GM12878 (cell line): ENCODE measurements at regions not wholly inside any gene's neighbourhood (a gene's known extent, or its start where the extent isn't known, plus 50 kb on each side); places are given as distances from the start of the nearest gene placed in this dataset.

Experiments used
- EGR1 ChIP-seq, 2 experiments: IDR thresholded peaks; 1 replicate in 1 of 2; 2 replicates in 1 of 2; pipeline ENCODE4 v1.6.1; 2011 to 2012; ENCODE audit warnings: low read depth in 2 of 2, low read length in 2 of 2, borderline replicate concordance in 1 of 2, mild to moderate bottlenecking in 1 of 2, moderate library complexity in 1 of 2
- ETV6 ChIP-seq, 2 experiments: fragments of 450-650 bp in 1 of 2; IDR thresholded peaks in 1 of 2; conservative IDR thresholded peaks in 1 of 2; 2 replicates each; pipeline ENCODE4 v1.6.1; 2014; ENCODE audit warnings: antibody characterized with exemption in 1 of 2, borderline replicate concordance in 1 of 2, low read depth in 1 of 2, mild to moderate bottlenecking in 1 of 2, moderate library complexity in 1 of 2
- TF ChIP-seq, protein P1 (sequence below), 3 experiments: IDR thresholded peaks in 2 of 3; conservative IDR thresholded peaks in 1 of 3; 2 replicates each; pipeline ENCODE4 v1.5.1; 2011; ENCODE audit warnings: low read depth in 3 of 3, low read length in 3 of 3, mild to moderate bottlenecking in 3 of 3, control low read depth in 2 of 3, moderate library complexity in 2 of 3, inconsistent platforms in 1 of 3, mixed read lengths in 1 of 3; ENCODE audit not compliant: control insufficient read depth in 2 of 3, insufficient read depth in 1 of 3; ENCODE audit errors: extremely low read depth in 1 of 3
- TF ChIP-seq, protein P2 (sequence below): IDR thresholded peaks from 2 replicates; pipeline ENCODE4 v1.6.1; 2011; ENCODE audit warnings: low read depth, mild to moderate bottlenecking, low read length, moderate library complexity, borderline replicate concordance; ENCODE audit errors: extremely low read depth

DNA sequence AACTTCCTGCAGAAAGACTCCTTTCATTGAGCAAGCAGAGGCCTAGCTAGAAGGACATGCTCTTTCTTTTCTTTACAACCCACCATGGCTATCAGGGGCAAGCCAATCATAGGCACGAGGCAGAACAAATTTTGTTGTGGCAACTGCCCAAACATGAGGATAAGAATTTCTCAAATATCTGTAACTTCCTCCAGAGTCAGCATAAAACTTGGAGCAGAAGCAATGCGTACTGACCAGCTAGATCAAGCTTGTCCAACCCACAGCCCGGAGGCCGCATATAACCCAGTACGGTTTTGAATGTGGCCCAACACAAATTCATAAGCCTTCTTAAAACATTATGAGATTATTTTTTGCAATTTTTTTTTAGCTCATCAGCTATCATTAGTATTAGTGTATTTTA, 87.0 kb upstream of the SOX21 start:
- TF ChIP-seq, protein P1, sequence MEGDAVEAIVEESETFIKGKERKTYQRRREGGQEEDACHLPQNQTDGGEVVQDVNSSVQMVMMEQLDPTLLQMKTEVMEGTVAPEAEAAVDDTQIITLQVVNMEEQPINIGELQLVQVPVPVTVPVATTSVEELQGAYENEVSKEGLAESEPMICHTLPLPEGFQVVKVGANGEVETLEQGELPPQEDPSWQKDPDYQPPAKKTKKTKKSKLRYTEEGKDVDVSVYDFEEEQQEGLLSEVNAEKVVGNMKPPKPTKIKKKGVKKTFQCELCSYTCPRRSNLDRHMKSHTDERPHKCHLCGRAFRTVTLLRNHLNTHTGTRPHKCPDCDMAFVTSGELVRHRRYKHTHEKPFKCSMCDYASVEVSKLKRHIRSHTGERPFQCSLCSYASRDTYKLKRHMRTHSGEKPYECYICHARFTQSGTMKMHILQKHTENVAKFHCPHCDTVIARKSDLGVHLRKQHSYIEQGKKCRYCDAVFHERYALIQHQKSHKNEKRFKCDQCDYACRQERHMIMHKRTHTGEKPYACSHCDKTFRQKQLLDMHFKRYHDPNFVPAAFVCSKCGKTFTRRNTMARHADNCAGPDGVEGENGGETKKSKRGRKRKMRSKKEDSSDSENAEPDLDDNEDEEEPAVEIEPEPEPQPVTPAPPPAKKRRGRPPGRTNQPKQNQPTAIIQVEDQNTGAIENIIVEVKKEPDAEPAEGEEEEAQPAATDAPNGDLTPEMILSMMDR (IDR thresholded peaks at IDR 0.05 in 2 of 3, conservative IDR thresholded peaks at IDR 0.05 in 1 of 3; ENCODE audit: control insufficient read depth in 2 of 3, extremely low read depth in 1 of 3, insufficient read depth in 1 of 3, low read depth in 3 of 3, low read length in 3 of 3) = no peak
- TF ChIP-seq EGR1 (IDR thresholded peaks at IDR 0.05; ENCODE audit: borderline replicate concordance in 1 of 2, low read depth in 2 of 2, low read length in 2 of 2) = no peak
- TF ChIP-seq, protein P2, sequence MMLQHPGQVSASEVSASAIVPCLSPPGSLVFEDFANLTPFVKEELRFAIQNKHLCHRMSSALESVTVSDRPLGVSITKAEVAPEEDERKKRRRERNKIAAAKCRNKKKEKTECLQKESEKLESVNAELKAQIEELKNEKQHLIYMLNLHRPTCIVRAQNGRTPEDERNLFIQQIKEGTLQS = no peak
- no peak for TF ChIP-seq ETV6 (conservative IDR thresholded peaks at IDR 0.05 in 1 of 2, IDR thresholded peaks at IDR 0.05 in 1 of 2; ENCODE audit: borderline replicate concordance in 1 of 2, low read depth in 1 of 2)
